ENCODE measurements at regions not wholly inside any gene's neighbourhood (a gene's known extent, or its start where the extent isn't known, plus 50 kb on each side); places are given as distances from the start of the nearest gene placed in this dataset.

GRCh38 chr14:104314251-104314941 lies 176.0 kb downstream of the KIF26A start:
- ATAC-seq: no peak
- intact Hi-C loops (cut with micrococcal nuclease): no loop called here
- no peak for DNase-seq

GRCh38 chr14:104315169-104315568 lies 176.8 kb downstream of the KIF26A start:
- intact Hi-C loops (cut with micrococcal nuclease): no loop called here
- ATAC-seq (no peak), DNase-seq (no peak)

GRCh38 chr14:104315625-104316024 lies 177.2 kb downstream of the KIF26A start:
- ATAC-seq: no peak
- intact Hi-C loops (cut with micrococcal nuclease): no loop called here
- no peak for DNase-seq

- intact Hi-C loops (cut with micrococcal nuclease): no loop called here
- DNase-seq (no peak), ATAC-seq (no peak)
Measured at GRCh38 chr14:104316121-104316722, 177.8 kb downstream of the KIF26A start.

GRCh38 chr14:104316723-104317491 lies 178.5 kb downstream of the KIF26A start:
- DNase-seq: no peak
- intact Hi-C loops (cut with micrococcal nuclease): no loop called here
- no peak for ATAC-seq

- no peak for ATAC-seq
- intact Hi-C loops (cut with micrococcal nuclease): no loop called here
- DNase-seq: no peak
Measured at GRCh38 chr14:104317492-104317805, 179.1 kb downstream of the KIF26A start.

- DNase-seq (no peak), ATAC-seq (no peak)
- intact Hi-C loops (cut with micrococcal nuclease): no loop called here
Measured at GRCh38 chr14:104317975-104318557, 179.7 kb downstream of the KIF26A start.

- DNase-seq (peak; percentile 73), ATAC-seq (peak; percentile 87)
- intact Hi-C loops (cut with micrococcal nuclease): no loop called here
Measured at GRCh38 chr14:104318558-104319490, 180.4 kb downstream of the KIF26A start.

- intact Hi-C loops (cut with micrococcal nuclease): no loop called here
- DNase-seq (peak; percentile 28), ATAC-seq (no peak)
Measured at GRCh38 chr14:104319491-104320241, 181.3 kb downstream of the KIF26A start.

- ATAC-seq: no peak
- no peak for DNase-seq
- intact Hi-C loops (cut with micrococcal nuclease): no loop called here
Measured at GRCh38 chr14:104320611-104321086, 182.3 kb downstream of the KIF26A start.

GRCh38 chr14:104321088-104321801 lies 182.9 kb downstream of the KIF26A start:
- intact Hi-C loops (cut with micrococcal nuclease): no loop called here
- ATAC-seq: peak; percentile 42
- DNase-seq: no peak

- intact Hi-C loops (cut with micrococcal nuclease): no loop called here
- ATAC-seq: no peak
- DNase-seq: no peak
Measured at GRCh38 chr14:104321802-104322130, 183.4 kb downstream of the KIF26A start.

- no peak for ATAC-seq
- no peak for DNase-seq
- intact Hi-C loops (cut with micrococcal nuclease): no loop called here
Measured at GRCh38 chr14:104322531-104323366, 184.4 kb downstream of the KIF26A start.

- intact Hi-C loops (cut with micrococcal nuclease): no loop called here
- ATAC-seq (no peak), DNase-seq (no peak)
Measured at GRCh38 chr14:104323551-104324175, 185.3 kb downstream of the KIF26A start.

- DNase-seq (no peak), ATAC-seq (no peak)
- intact Hi-C loops (cut with micrococcal nuclease): no loop called here
Measured at GRCh38 chr14:104326848-104327247, 188.5 kb downstream of the KIF26A start.

- DNase-seq (no peak), ATAC-seq (no peak)
- intact Hi-C loops (cut with micrococcal nuclease): no loop called here
Measured at GRCh38 chr14:104328607-104329006, 190.2 kb downstream of the KIF26A start.

GRCh38 chr14:104329793-104330192 lies 191.4 kb downstream of the KIF26A start:
- ATAC-seq: no peak
- intact Hi-C loops (cut with micrococcal nuclease): no loop called here
- no peak for DNase-seq

All from left ventricle myocardium superior (tissue), 1 donor.